ENCODE measurements at regions not wholly inside any gene's neighbourhood (a gene's known extent, or its start where the extent isn't known, plus 50 kb on each side); places are given as distances from the start of the nearest gene placed in this dataset.

- no peak overlapping the region for H3K4me2 ChIP-seq
- H3K36me3 ChIP-seq: no peaks in the 10 kb centered on the region
- H3K9ac ChIP-seq: no peak overlapping the region
- H3K4me1 ChIP-seq: no peaks in the 10 kb centered on the region
- no peak for TF ChIP-seq Cebpa-rat (IDR thresholded peaks at IDR 0.05)
- no peaks in the 10 kb centered on the region for H4K20me1 ChIP-seq
- H3K27me3 ChIP-seq: no peaks in the 10 kb centered on the region
- H3K4me3 ChIP-seq: no peak overlapping the region
- H3K9me3 ChIP-seq: no peaks in the 10 kb centered on the region
- H3K27ac ChIP-seq: no peak overlapping the region
These were observed 505.1 kb downstream of the TLR4 start for GRCh38 chr9:118209343-118209742.

GRCh38 chr9:118215549-118215948 is 511.3 kb downstream of the TLR4 start:
- no peaks in the 10 kb centered on the region for H3K4me1 ChIP-seq
- H3K36me3 ChIP-seq: no peaks in the 10 kb centered on the region
- H3K27me3 ChIP-seq: no peaks in the 10 kb centered on the region
- no peak overlapping the region for H3K4me3 ChIP-seq
- no peak overlapping the region for H3K4me2 ChIP-seq
- H3K9me3 ChIP-seq: no peaks in the 10 kb centered on the region
- H4K20me1 ChIP-seq: no peaks in the 10 kb centered on the region
- no peak overlapping the region for H3K9ac ChIP-seq
- TF ChIP-seq Cebpa-rat (IDR thresholded peaks at IDR 0.05): no peak
- H3K27ac ChIP-seq: no peak overlapping the region

GRCh38 chr9:118222375-118222774 is 518.2 kb downstream of the TLR4 start:
- H3K4me1 ChIP-seq: no peaks in the 10 kb centered on the region
- no peak overlapping the region for H3K27ac ChIP-seq
- TF ChIP-seq Cebpa-rat (IDR thresholded peaks at IDR 0.05): no peak
- no peak overlapping the region for H3K4me2 ChIP-seq
- H4K20me1 ChIP-seq: no peaks in the 10 kb centered on the region
- H3K9me3 ChIP-seq: no peaks in the 10 kb centered on the region
- no peak overlapping the region for H3K9ac ChIP-seq
- H3K4me3 ChIP-seq: no peak overlapping the region
- H3K27me3 ChIP-seq: no peaks in the 10 kb centered on the region
- no peaks in the 10 kb centered on the region for H3K36me3 ChIP-seq

GRCh38 chr9:118223111-118223510 is 518.9 kb downstream of the TLR4 start:
- TF ChIP-seq Cebpa-rat (IDR thresholded peaks at IDR 0.05): no peak
- Histone ChIP-seq H3K27ac (no peak overlapping the region), H3K4me2 (no peak overlapping the region)

GRCh38 chr9:118230329-118230728 is 526.1 kb downstream of the TLR4 start:
- Histone ChIP-seq H3K9ac (no peak overlapping the region), H3K4me2 (no peak overlapping the region), H3K36me3 (no peaks in the 10 kb centered on the region), H3K27ac (no peak overlapping the region), H4K20me1 (no peaks in the 10 kb centered on the region), H3K9me3 (no peaks in the 10 kb centered on the region), H3K4me1 (no peaks in the 10 kb centered on the region), H3K27me3 (no peaks in the 10 kb centered on the region), H3K4me3 (no peak overlapping the region)
- TF ChIP-seq Cebpa-rat (IDR thresholded peaks at IDR 0.05): no peak

More at GRCh38 chr9:118223111-118223510, 518.9 kb downstream of the TLR4 start:
- H3K9me3 ChIP-seq: no peaks in the 10 kb centered on the region
- H4K20me1 ChIP-seq: no peaks in the 10 kb centered on the region
- H3K36me3 ChIP-seq: no peaks in the 10 kb centered on the region
- H3K27me3 ChIP-seq: no peaks in the 10 kb centered on the region
- no peak overlapping the region for H3K4me3 ChIP-seq
- no peak overlapping the region for H3K9ac ChIP-seq
- no peaks in the 10 kb centered on the region for H3K4me1 ChIP-seq

- TF ChIP-seq Cebpa-rat (IDR thresholded peaks at IDR 0.05): no peak
- Histone ChIP-seq H3K27ac (no peak overlapping the region), H3K4me3 (no peak overlapping the region), H3K4me2 (no peak overlapping the region), H3K9ac (no peak overlapping the region), H3K36me3 (no peaks in the 10 kb centered on the region), H3K9me3 (0 out of 2 replicates have a peak, but pooled peaks cover 7% of the 10 kb centered on the region), H3K4me1 (no peaks in the 10 kb centered on the region), H4K20me1 (no peaks in the 10 kb centered on the region), H3K27me3 (no peaks in the 10 kb centered on the region)
These were observed 532.4 kb downstream of the TLR4 start for GRCh38 chr9:118236625-118237024.

- no peaks in the 10 kb centered on the region for H3K36me3 ChIP-seq
- H3K9ac ChIP-seq: no peak overlapping the region
- no peak overlapping the region for H3K27ac ChIP-seq
- no peaks in the 10 kb centered on the region for H3K4me1 ChIP-seq
- no peak overlapping the region for H3K4me2 ChIP-seq
- TF ChIP-seq Cebpa-rat (IDR thresholded peaks at IDR 0.05): no peak
- H4K20me1 ChIP-seq: no peaks in the 10 kb centered on the region
- no peaks in the 10 kb centered on the region for H3K27me3 ChIP-seq
- no peak overlapping the region for H3K4me3 ChIP-seq
- peaks cover 20% of the 10 kb centered on the region for H3K9me3 ChIP-seq
These were observed 533.9 kb downstream of the TLR4 start for GRCh38 chr9:118238139-118238538.

- no peak overlapping the region for H3K9ac ChIP-seq
These were observed 547.8 kb downstream of the TLR4 start for GRCh38 chr9:118252027-118252426.

GRCh38 chr9:118262191-118262590 is 558.0 kb downstream of the TLR4 start:
- Histone ChIP-seq H3K4me2 (no peak overlapping the region), H3K4me1 (no peaks in the 10 kb centered on the region), H3K36me3 (no peaks in the 10 kb centered on the region), H3K9me3 (no peaks in the 10 kb centered on the region), H3K4me3 (no peak overlapping the region), H3K9ac (no peak overlapping the region), H4K20me1 (no peaks in the 10 kb centered on the region), H3K27me3 (no peaks in the 10 kb centered on the region), H3K27ac (no peak overlapping the region)
- TF ChIP-seq Cebpa-rat (IDR thresholded peaks at IDR 0.05): no peak

More at GRCh38 chr9:118252027-118252426, 547.8 kb downstream of the TLR4 start:
- Histone ChIP-seq H3K4me1 (no peaks in the 10 kb centered on the region), H3K36me3 (no peaks in the 10 kb centered on the region), H3K4me2 (no peak overlapping the region), H3K9me3 (peaks cover 11% of the 10 kb centered on the region), H3K4me3 (no peak overlapping the region), H3K27ac (no peak overlapping the region), H4K20me1 (no peaks in the 10 kb centered on the region), H3K27me3 (no peaks in the 10 kb centered on the region)
- no peak for TF ChIP-seq Cebpa-rat (IDR thresholded peaks at IDR 0.05)

GRCh38 chr9:118263949-118264348 is 559.7 kb downstream of the TLR4 start:
- Histone ChIP-seq H3K27ac (no peak overlapping the region), H3K36me3 (no peaks in the 10 kb centered on the region), H3K27me3 (no peaks in the 10 kb centered on the region), H3K4me1 (no peaks in the 10 kb centered on the region), H3K4me2 (no peak overlapping the region), H3K4me3 (no peak overlapping the region), H4K20me1 (no peaks in the 10 kb centered on the region), H3K9ac (no peak overlapping the region), H3K9me3 (no peaks in the 10 kb centered on the region)
- TF ChIP-seq Cebpa-rat (IDR thresholded peaks at IDR 0.05): no peak

GRCh38 chr9:118268046-118268445 is 563.8 kb downstream of the TLR4 start:
- TF ChIP-seq Cebpa-rat (IDR thresholded peaks at IDR 0.05): no peak
- no peaks in the 10 kb centered on the region for H3K9me3 ChIP-seq
- H4K20me1 ChIP-seq: no peaks in the 10 kb centered on the region
- H3K36me3 ChIP-seq: no peaks in the 10 kb centered on the region
- H3K27ac ChIP-seq: no peak overlapping the region
- H3K27me3 ChIP-seq: no peaks in the 10 kb centered on the region
- no peak overlapping the region for H3K9ac ChIP-seq
- no peaks in the 10 kb centered on the region for H3K4me1 ChIP-seq
- no peak overlapping the region for H3K4me3 ChIP-seq
- H3K4me2 ChIP-seq: no peak overlapping the region
